ENCODE measurements at regions not wholly inside any gene's neighbourhood (a gene's known extent, or its start where the extent isn't known, plus 50 kb on each side); places are given as distances from the start of the nearest gene placed in this dataset.
"Not testable (repeated sequence)": the region's sequence is repeated elsewhere in the genome, so short reads cannot be mapped to it uniquely, and the experiment has no call there.

DNA sequence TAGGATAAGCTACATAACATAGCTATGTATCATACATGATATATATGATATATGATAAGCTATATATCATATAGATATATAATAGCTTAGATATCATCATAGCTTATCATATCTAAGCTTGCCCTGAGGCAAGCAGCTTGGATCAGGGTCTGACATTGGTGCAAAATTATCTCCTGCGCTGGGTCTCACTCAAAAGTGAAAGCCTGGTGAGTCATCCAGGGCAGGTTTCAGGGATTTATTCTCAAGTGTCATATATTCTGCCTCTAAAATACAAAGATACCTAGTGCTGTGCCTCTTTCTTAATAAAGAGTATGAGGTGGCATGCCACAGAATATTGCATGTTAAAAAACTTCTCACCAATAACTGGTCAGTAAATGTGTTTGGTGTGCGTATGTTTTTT, 105.9 kb downstream of the CDC14C start:
- H3K27ac ChIP-seq, result no peak overlapping the region
- TF ChIP-seq, protein P1, sequence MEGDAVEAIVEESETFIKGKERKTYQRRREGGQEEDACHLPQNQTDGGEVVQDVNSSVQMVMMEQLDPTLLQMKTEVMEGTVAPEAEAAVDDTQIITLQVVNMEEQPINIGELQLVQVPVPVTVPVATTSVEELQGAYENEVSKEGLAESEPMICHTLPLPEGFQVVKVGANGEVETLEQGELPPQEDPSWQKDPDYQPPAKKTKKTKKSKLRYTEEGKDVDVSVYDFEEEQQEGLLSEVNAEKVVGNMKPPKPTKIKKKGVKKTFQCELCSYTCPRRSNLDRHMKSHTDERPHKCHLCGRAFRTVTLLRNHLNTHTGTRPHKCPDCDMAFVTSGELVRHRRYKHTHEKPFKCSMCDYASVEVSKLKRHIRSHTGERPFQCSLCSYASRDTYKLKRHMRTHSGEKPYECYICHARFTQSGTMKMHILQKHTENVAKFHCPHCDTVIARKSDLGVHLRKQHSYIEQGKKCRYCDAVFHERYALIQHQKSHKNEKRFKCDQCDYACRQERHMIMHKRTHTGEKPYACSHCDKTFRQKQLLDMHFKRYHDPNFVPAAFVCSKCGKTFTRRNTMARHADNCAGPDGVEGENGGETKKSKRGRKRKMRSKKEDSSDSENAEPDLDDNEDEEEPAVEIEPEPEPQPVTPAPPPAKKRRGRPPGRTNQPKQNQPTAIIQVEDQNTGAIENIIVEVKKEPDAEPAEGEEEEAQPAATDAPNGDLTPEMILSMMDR (IDR thresholded peaks at IDR 0.05), result no peak
- TF ChIP-seq ZFX (IDR thresholded peaks at IDR 0.05; ENCODE audit: borderline replicate concordance), result no peak

DNA sequence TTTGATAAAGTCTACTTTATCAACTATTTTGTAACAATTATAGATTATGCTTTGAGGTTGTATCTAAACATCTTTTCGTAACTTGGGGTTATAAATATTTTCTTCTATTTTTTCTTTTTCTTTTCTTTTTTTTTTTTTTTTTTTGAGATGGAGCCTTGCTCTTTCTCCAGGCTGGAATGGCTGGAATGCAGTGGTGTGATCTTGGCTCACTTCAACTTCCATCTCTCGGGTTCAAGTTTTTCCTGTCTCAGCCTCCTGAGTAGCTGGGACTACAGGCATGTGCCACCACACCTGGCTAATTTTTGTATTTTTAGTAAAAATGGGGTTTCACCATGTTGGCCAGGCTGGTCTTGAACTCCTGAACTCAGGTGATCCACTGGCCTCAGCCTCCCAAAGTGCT, 108.8 kb downstream of the CDC14C start:
- H3K27ac ChIP-seq, result not testable (repeated sequence)

DNA sequence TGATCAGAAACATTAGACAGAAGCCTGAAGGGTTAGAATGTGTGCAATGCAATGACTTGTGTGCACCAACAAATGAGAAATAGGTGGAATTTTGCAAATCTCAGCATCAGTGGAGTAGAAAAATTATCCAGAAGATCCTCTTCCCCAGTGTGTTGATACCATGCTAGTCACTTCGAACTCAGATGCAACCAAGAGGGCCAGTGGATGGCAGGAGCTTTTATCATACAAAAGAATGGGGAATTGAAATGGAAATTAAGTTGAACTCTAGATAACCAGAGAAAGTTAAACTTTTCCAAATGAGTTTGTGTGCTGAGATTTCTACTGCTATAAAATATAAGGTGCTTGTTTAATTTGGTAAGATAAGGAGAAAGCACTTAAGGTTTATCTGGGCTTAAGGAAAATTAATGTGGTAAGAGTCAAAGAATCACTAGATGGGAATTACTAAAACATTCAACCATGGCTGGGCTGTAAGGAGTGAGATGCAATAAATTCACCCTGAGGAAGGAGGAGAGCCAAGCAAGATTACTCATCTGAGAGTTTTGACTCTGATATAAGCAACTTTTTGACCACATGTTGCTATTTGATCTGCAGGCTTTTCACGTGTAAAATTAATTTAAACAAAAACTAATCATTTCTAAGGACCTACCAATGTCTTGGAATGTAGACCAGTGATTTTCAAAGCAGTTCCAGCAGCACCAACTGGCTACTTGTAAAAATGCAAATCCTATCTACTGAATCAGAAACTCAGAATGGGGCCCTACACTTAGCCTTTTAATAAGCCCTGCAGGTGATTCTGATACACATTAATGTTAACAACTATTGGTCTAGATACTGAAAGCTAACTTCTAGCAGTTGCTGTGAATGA, 113.2 kb downstream of the CDC14C start:
- no peak overlapping the region for H3K27ac ChIP-seq
- TF ChIP-seq, protein P1 (IDR thresholded peaks at IDR 0.05), result no peak
- TF ChIP-seq ZFX (IDR thresholded peaks at IDR 0.05; ENCODE audit: borderline replicate concordance), result no peak

DNA sequence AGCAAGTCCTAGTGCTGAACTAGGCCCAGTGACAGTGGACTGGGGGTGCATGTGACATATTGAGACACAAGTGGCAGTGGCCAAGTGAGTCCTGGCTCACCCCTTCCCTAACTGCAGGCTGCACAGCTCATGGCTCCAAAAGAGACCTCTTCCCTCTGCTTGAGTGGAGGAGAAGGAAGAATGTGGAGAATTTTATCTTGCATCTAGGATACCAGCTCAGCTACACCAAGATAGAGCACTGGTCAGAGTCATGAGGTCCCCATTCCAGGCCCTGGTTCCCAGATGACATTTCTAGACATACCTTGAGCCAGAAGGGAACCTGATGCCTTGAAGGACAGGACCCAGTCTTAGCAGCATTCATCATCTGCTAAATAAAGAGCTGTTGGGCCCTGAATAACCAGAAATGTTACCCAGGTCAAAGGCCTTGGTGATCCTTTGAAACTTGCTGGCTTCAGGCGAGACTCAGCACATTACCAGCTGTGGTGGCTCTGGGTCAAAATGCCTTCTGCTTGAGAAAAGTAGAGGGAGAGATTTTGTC, 114.5 kb downstream of the CDC14C start:
- no peak overlapping the region for H3K27ac ChIP-seq
- no peak for TF ChIP-seq ZFX (IDR thresholded peaks at IDR 0.05; ENCODE audit: borderline replicate concordance)
- TF ChIP-seq, protein P1 (IDR thresholded peaks at IDR 0.05), result no peak

DNA sequence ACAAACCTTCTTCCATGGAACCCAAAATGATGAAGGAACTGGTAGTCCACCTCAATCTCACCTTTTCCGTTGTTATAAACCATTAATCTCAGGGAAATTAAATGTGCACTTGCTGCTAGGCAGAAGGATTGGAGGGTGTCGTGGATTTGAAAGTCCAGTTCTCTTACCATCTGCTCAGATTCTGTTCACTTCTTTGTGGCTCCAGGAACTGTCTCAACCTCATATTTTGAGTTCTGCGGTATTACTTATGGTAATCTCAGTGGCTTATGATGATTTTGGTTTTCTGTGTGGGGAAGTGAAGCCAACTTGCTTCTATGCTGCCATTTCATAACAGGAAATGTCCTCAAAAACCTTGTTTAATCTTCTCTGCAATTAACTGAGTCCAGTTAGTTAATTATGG, 136.4 kb downstream of the CDC14C start:
- no peak overlapping the region for H3K27ac ChIP-seq
- TF ChIP-seq, protein P1 (IDR thresholded peaks at IDR 0.05), result no peak
- no peak for TF ChIP-seq ZFX (IDR thresholded peaks at IDR 0.05; ENCODE audit: borderline replicate concordance)

DNA sequence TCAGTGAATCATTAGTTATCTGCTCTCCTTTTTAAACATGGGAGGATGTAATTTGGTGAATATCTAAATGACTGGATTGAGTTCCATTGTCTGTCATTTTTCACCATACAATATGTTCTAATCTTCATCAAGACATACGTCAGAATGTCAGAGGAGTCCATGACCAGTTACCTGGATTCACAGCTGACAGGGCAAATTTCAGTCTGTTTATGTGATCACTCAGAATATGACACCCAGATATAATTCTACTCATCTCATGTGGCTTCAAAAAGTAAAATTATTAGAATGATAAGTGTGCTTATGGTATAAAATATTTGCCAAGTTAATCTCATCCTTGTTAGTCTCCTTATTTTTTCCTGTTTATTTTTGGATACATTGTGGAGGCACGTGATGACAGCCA, 150.2 kb downstream of the CDC14C start:
- H3K27ac ChIP-seq, result no peak overlapping the region
- TF ChIP-seq, protein P1 (IDR thresholded peaks at IDR 0.05), result no peak
- no peak for TF ChIP-seq ZFX (IDR thresholded peaks at IDR 0.05; ENCODE audit: borderline replicate concordance)

DNA sequence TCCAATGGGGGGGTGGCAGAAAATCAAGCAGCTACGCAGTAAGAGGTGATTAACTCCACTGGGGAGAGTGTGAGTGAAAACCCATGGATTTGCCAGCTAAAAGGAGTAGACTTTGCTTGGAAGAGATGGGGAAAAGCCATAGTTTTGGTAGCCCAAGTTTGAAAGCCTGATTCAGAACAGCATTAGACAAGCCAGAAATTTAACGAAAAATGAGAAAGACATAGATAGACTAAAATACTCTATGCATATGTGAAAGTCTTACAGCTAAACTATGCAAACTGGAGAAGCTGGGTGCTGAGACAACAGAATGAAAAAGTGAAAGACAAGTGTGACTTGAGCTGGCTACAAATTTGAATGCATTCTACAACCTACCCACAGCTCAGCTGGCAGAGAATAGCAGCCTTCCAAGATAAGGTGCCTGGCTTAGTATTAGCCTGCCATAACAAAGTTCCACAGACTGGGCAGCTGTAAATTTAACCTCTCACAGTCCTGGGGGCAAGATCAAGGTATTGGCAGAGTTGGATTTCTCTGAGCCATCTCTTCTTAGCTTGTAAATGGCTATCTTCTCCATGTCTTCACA, 156.6 kb downstream of the CDC14C start:
- no peak overlapping the region for H3K27ac ChIP-seq
- no peak for TF ChIP-seq ZFX (IDR thresholded peaks at IDR 0.05; ENCODE audit: borderline replicate concordance)
- TF ChIP-seq, protein P1 (IDR thresholded peaks at IDR 0.05), result no peak

All from 22Rv1 (cell line).